ENCODE measurements at regions not wholly inside any gene's neighbourhood (a gene's known extent, or its start where the extent isn't known, plus 50 kb on each side); places are given as distances from the start of the nearest gene placed in this dataset.
A peak's percentile ranks its signal among the peaks of the same experiment; 100 is the strongest.

DNA sequence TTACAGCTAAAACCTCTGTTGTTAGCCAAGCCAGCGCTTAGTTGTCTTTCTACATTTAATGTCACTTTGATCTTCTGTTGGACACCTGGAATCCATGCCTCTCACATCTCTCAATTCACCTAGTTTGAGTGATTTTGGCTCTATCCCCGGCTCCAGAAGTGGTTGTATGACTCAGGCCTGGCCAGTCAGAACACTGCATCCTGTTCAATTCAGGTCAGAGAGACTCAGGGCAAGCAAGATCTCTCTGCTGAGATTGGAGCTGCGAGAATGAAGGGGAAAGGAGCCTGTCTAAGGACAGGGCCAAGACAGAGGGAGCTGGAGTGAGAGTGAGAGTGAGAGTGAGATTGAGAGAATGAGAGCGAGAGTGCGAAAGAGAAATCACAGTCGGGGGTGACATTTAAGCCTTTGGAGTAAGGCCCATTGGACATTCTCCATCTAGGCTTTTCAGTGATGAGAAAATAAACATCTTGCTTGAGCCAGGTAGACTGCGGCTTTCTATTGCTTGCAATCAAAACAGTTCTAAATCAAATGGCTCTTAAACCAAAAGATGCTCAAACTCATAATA, 83.3 kb upstream of the DYNC1I1 start:
- DNase-seq (ENCODE audit: insufficient read length, low spot score) (no peak), FAIRE-seq (no peak)
- TF ChIP-seq POLR2A (IDR thresholded peaks at IDR 0.05; ENCODE audit: low read depth, low read length) (no peak), SPI1 (IDR thresholded peaks at IDR 0.05; ENCODE audit: low read depth, low read length) (no peak), PAX5 (IDR thresholded peaks at IDR 0.05; ENCODE audit: insufficient read depth, low read length, severe bottlenecking) (no peak), TAF1 (IDR thresholded peaks at IDR 0.05; ENCODE audit: low read depth, low read length) (no peak), POLR2AphosphoS5 (IDR thresholded peaks at IDR 0.05; ENCODE audit: low read depth, low read length) (no peak), POU2F2 (IDR thresholded peaks at IDR 0.05; ENCODE audit: low read depth, low read length) (no peak)

DNA sequence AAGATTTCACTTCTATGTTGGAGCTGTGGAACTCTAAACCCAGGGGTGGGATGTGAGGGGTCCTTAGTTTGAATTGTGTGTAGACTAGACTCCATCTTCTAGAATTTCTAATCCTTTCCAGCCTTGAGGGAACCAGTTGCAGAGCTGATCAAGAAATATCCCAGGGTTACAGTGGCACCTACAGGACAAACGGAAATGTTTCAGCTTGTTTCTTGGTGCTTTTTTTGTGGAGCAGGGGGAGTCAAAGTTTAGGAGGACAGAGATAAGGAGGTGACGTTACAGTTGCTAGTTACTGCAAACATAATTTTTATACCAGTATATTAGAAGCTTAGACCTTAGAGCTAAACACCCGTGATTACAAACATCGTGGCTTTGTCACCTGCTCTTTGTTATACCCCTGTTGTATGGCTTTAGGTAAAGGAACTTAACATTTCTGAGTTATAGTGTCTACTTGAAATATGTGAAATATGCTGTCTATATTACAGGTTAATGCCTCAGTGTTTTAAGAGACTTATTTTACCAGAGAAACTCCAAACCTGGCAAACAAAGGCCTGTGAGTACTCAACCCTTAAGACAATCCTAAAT, 84.5 kb upstream of the DYNC1I1 start:
- no peak for DNase-seq (ENCODE audit: insufficient read length, low spot score)
- peak; percentile 83 for FAIRE-seq
- no peak for TF ChIP-seq POLR2A (IDR thresholded peaks at IDR 0.05; ENCODE audit: low read depth, low read length)
- no peak for TF ChIP-seq POU2F2 (IDR thresholded peaks at IDR 0.05; ENCODE audit: low read depth, low read length)
- TF ChIP-seq POLR2AphosphoS5 (IDR thresholded peaks at IDR 0.05; ENCODE audit: low read depth, low read length), result no peak
- no peak for TF ChIP-seq SPI1 (IDR thresholded peaks at IDR 0.05; ENCODE audit: low read depth, low read length)
- TF ChIP-seq TAF1 (IDR thresholded peaks at IDR 0.05; ENCODE audit: low read depth, low read length), result no peak
- TF ChIP-seq PAX5 (IDR thresholded peaks at IDR 0.05; ENCODE audit: insufficient read depth, low read length, severe bottlenecking), result no peak

DNA sequence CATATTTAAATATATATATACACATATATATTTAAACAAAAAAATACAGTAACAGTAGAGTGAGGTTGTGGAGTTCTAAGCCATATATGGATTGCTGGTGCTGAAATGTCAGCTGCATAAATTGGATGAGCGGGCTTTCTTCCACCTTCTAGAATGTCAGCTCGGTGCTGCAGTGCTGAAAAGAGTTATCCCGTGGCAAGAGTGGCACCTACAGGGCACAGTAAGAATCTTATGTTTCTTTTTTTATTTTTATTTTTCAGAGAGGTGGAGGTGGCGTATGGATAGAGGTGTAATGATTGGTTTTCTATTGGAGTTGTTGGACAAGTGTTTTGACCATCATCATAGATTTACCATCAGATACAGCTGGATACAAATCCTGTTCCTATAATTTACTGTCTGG, 86.2 kb upstream of the DYNC1I1 start:
- DNase-seq (ENCODE audit: insufficient read length, low spot score) (no peak), FAIRE-seq (no peak)
- TF ChIP-seq POLR2AphosphoS5 (IDR thresholded peaks at IDR 0.05; ENCODE audit: low read depth, low read length) (no peak), SPI1 (IDR thresholded peaks at IDR 0.05; ENCODE audit: low read depth, low read length) (no peak), POLR2A (IDR thresholded peaks at IDR 0.05; ENCODE audit: low read depth, low read length) (no peak), POU2F2 (IDR thresholded peaks at IDR 0.05; ENCODE audit: low read depth, low read length) (no peak)

DNA sequence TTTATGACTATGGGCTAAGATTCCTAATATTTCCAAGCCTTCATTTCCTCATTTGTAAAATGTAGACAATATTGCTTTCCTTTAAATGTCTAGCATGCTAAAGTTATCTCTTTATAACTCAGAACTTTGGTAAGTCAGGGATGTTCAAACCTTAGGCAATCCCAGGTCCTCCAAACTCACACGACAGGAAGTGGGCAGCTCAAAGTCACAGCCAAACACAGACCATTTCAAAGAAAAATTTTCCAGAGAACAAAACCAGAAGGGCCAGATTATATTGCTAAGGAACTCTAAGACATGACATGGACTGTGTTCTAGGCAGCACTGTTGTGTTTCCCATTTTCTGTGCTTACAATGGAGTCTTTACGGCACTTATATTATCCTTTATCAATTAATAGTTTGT, 87.8 kb upstream of the DYNC1I1 start:
- FAIRE-seq, result no peak
- DNase-seq (ENCODE audit: insufficient read length, low spot score), result no peak
- no peak for TF ChIP-seq POLR2AphosphoS5 (IDR thresholded peaks at IDR 0.05; ENCODE audit: low read depth, low read length)

DNA sequence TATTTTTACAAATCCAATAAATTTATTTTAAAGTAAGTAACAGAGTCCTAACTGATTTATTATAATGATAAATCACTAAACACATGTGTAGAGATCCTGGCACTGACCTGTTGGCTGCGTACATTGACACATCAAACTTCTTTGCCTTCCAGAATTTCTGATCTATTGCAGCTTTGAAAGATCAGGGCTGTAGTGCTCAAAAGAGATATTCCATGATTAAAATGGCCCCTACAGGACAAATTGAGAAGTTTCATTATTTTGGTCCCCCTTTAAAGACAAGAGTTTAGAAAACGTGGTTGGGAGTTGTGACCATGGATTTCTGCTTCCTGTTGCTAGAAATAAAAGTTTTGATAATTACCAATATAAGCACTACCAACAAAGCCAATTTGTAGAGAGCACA, 87.7 kb upstream of the PDK4 start:
- DNase-seq (ENCODE audit: insufficient read length, low spot score) (no peak), FAIRE-seq (no peak)
- no peak for TF ChIP-seq TAF1 (IDR thresholded peaks at IDR 0.05; ENCODE audit: low read depth, low read length)
- no peak for TF ChIP-seq PAX5 (IDR thresholded peaks at IDR 0.05; ENCODE audit: insufficient read depth, low read length, severe bottlenecking)
- no peak for TF ChIP-seq POLR2AphosphoS5 (IDR thresholded peaks at IDR 0.05; ENCODE audit: low read depth, low read length)
- no peak for TF ChIP-seq POU2F2 (IDR thresholded peaks at IDR 0.05; ENCODE audit: low read depth, low read length)
- TF ChIP-seq POLR2A (IDR thresholded peaks at IDR 0.05; ENCODE audit: low read depth, low read length), result no peak
- TF ChIP-seq SPI1 (IDR thresholded peaks at IDR 0.05; ENCODE audit: low read depth, low read length), result no peak

DNA sequence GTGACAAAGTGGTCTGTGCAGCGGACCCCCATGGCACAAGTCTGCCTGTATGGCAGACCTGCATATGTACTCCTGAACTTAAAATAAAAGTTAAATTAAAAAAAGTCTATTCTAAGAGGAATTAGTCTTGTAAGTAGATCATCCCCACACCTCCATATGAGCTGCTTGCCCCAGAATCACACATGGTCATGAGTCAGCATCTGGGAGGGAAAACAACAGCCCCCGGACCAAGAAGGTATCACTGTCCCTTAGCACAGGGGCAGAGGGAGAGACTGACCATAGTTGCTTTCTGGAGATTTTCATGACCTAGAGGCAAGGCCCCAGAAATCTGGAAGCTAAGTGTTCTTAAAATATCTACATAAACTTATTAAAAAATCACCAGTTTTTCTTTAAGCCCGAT, 86.6 kb upstream of the PDK4 start:
- no peak for FAIRE-seq
- DNase-seq (ENCODE audit: insufficient read length, low spot score), result no peak

DNA sequence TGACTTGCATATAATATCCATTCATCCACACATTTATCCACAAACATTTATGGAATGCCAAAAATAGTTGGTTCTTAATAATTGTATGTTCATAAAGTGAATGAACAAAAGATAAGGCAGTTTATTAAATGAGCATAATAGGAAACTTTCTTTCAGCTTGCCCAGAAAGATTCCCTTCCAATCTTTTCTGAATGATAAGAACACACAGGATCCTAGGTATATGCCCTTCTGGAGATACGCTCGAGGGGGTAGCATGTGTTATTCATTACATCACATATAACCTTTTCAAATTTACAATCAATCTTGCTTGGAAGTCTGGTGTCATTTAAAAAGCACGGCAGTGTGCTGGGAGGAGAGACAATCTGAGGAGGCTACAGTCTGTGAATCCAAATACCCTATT, 80.4 kb upstream of the PDK4 start:
- DNase-seq (ENCODE audit: insufficient read length, low spot score) (no peak), FAIRE-seq (no peak)
- TF ChIP-seq SPI1 (IDR thresholded peaks at IDR 0.05; ENCODE audit: low read depth, low read length), result no peak
- TF ChIP-seq POU2F2 (IDR thresholded peaks at IDR 0.05; ENCODE audit: low read depth, low read length), result no peak
- no peak for TF ChIP-seq PAX5 (IDR thresholded peaks at IDR 0.05; ENCODE audit: insufficient read depth, low read length, severe bottlenecking)
- no peak for TF ChIP-seq TAF1 (IDR thresholded peaks at IDR 0.05; ENCODE audit: low read depth, low read length)
- no peak for TF ChIP-seq POLR2A (IDR thresholded peaks at IDR 0.05; ENCODE audit: low read depth, low read length)
- TF ChIP-seq POLR2AphosphoS5 (IDR thresholded peaks at IDR 0.05; ENCODE audit: low read depth, low read length), result no peak

More for the DNA sequence above, 86.6 kb upstream of the PDK4 start:
- TF ChIP-seq SPI1 (IDR thresholded peaks at IDR 0.05; ENCODE audit: low read depth, low read length), result no peak
- TF ChIP-seq POU2F2 (IDR thresholded peaks at IDR 0.05; ENCODE audit: low read depth, low read length), result no peak
- no peak for TF ChIP-seq TAF1 (IDR thresholded peaks at IDR 0.05; ENCODE audit: low read depth, low read length)
- no peak for TF ChIP-seq POLR2A (IDR thresholded peaks at IDR 0.05; ENCODE audit: low read depth, low read length)
- TF ChIP-seq POLR2AphosphoS5 (IDR thresholded peaks at IDR 0.05; ENCODE audit: low read depth, low read length), result no peak
- TF ChIP-seq PAX5 (IDR thresholded peaks at IDR 0.05; ENCODE audit: insufficient read depth, low read length, severe bottlenecking), result no peak

DNA sequence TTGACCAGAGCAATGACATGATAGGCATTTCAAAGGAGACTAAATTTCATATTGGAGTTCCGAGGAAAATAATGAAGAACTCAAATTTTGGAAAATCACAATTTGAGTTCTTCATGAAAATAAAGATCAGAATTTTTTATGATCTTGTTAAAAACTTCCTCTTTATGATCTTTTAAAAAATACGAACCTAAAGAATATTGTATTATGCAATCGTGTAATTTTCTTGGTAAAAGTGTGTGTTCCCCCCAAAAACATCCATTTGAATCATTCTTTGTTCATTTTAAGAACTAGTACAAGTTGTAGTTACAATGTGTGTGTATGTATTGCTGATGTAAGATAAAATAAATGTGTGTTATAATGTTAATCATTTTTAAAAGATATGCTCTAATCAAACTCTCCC, 79.3 kb upstream of the PDK4 start:
- no peak for TF ChIP-seq PAX5 (IDR thresholded peaks at IDR 0.05; ENCODE audit: insufficient read depth, low read length, severe bottlenecking)
- DNase-seq (ENCODE audit: insufficient read length, low spot score), result no peak
- FAIRE-seq, result no peak

DNA sequence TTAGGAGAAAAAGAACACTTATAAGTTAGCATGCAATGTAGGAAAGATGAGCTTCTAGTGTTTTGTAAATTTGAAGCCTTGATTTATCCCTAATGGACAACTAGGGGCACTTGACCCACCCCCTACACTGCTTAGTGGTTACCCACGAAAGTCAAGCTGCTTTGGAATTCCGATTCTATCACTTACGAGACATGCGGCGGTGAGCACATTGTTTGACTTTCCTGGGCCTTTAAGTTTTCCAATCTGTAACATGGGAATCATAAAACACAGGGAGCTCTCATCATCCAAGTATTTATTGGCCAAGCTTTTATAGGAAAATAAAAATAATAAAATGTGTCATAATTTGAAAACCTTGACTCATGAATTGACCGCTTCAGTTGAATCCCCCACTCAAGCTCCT, 78.7 kb upstream of the PDK4 start:
- TF ChIP-seq PAX5 (IDR thresholded peaks at IDR 0.05; ENCODE audit: insufficient read depth, low read length, severe bottlenecking) (no peak), TAF1 (IDR thresholded peaks at IDR 0.05; ENCODE audit: low read depth, low read length) (no peak), SPI1 (IDR thresholded peaks at IDR 0.05; ENCODE audit: low read depth, low read length) (no peak), POLR2AphosphoS5 (IDR thresholded peaks at IDR 0.05; ENCODE audit: low read depth, low read length) (no peak), POU2F2 (IDR thresholded peaks at IDR 0.05; ENCODE audit: low read depth, low read length) (no peak), POLR2A (IDR thresholded peaks at IDR 0.05; ENCODE audit: low read depth, low read length) (no peak)
- DNase-seq (ENCODE audit: insufficient read length, low spot score) (no peak), FAIRE-seq (no peak)

DNA sequence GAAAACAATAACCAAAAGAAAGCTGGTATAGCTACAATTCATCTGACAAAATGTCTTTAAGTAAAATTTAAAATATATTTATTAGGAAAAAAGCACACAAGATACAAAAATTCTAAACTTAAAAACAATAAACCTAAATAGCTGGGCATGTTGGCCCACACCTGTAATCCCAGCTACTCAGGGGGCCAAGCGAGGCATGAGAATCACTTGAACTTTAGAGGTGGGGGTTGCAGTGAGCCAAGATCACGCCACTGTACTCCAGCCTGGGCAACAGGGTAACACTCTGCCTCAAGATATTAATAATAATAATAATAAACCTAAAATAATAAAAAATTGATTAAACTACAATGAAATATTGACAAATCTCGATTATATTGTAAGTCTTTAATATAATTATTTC, 77.8 kb upstream of the PDK4 start:
- no peak for FAIRE-seq

More for the DNA sequence above, 77.8 kb upstream of the PDK4 start:
- DNase-seq (ENCODE audit: insufficient read length, low spot score), result no peak
- TF ChIP-seq POLR2AphosphoS5 (IDR thresholded peaks at IDR 0.05; ENCODE audit: low read depth, low read length), result no peak
- TF ChIP-seq POU2F2 (IDR thresholded peaks at IDR 0.05; ENCODE audit: low read depth, low read length), result no peak
- no peak for TF ChIP-seq TAF1 (IDR thresholded peaks at IDR 0.05; ENCODE audit: low read depth, low read length)
- no peak for TF ChIP-seq POLR2A (IDR thresholded peaks at IDR 0.05; ENCODE audit: low read depth, low read length)
- no peak for TF ChIP-seq PAX5 (IDR thresholded peaks at IDR 0.05; ENCODE audit: insufficient read depth, low read length, severe bottlenecking)
- TF ChIP-seq SPI1 (IDR thresholded peaks at IDR 0.05; ENCODE audit: low read depth, low read length), result no peak
